ENCODE measurements at regions not wholly inside any gene's neighbourhood (a gene's known extent, or its start where the extent isn't known, plus 50 kb on each side); places are given as distances from the start of the nearest gene placed in this dataset.

- no peak overlapping the region for H3K4me3 ChIP-seq
- ATAC-seq (peak in 1 of 8 donors; percentile 59), DNase-seq (no peak)
- WGBS, 2 donors: 45 to 57% methylated on average over 9 of the region's 9 CpGs
- no peak for TF ChIP-seq CTCF (IDR thresholded peaks at IDR 0.05)
- peaks cover 0 to 35% (median 17%) of the 10 kb centered on the region in 9 donors for H3K4me1 ChIP-seq
- H3K9me3 ChIP-seq: peaks cover 0 to 14% (median 0%) of the 10 kb centered on the region in 11 donors
- H3K27me3 ChIP-seq: no peaks in the 10 kb centered on the region
- H3K27ac ChIP-seq: no peak overlapping the region
- H3K36me3 ChIP-seq: no peaks in the 10 kb centered on the region
- intact Hi-C loops (cut with DNase I): no loop called here
Observed at GRCh38 chr5:56490971-56491468, 257.9 kb upstream of the ANKRD55 start.

GRCh38 chr5:56489272-56489671 is 256.1 kb upstream of the ANKRD55 start:
- intact Hi-C loops (cut with DNase I): loop anchor here in 4 of 10 donors (10.0 kb wide), 4 partner anchors 96 to 346 kb away; partner anchors contain the start of gene MAP3K1 (in 1 of the 4)
- 88 to 95% methylated on average over 4 of the region's 4 CpGs for WGBS, 2 donors

GRCh38 chr5:56487528-56488115 is 254.5 kb upstream of the ANKRD55 start:
- no peak for TF ChIP-seq CTCF (IDR thresholded peaks at IDR 0.05)
- intact Hi-C loops (cut with DNase I): loop anchor here in 4 of 10 donors (10.0 kb wide), 4 partner anchors 97 to 347 kb away; partner anchors contain the start of gene MAP3K1 (in 1 of the 4)
- WGBS, 2 donors: 90 to 96% methylated on average over 25 of the region's 25 CpGs

More at GRCh38 chr5:56489272-56489671, 256.1 kb upstream of the ANKRD55 start:
- no peak overlapping the region for H3K4me3 ChIP-seq
- no peak overlapping the region for H3K27ac ChIP-seq
- no peaks in the 10 kb centered on the region for H3K36me3 ChIP-seq
- ATAC-seq: no peak
- H3K9me3 ChIP-seq: peaks cover 0 to 14% (median 0%) of the 10 kb centered on the region in 11 donors
- no peak for TF ChIP-seq CTCF (IDR thresholded peaks at IDR 0.05)
- H3K27me3 ChIP-seq: no peaks in the 10 kb centered on the region
- DNase-seq: no peak
- H3K4me1 ChIP-seq: peaks cover 0 to 36% (median 12%) of the 10 kb centered on the region in 9 donors

GRCh38 chr5:56482363-56482762 is 249.2 kb upstream of the ANKRD55 start:
- no peak for TF ChIP-seq CTCF (IDR thresholded peaks at IDR 0.05)
- ATAC-seq: no peak
- no peak for DNase-seq
- intact Hi-C loops (cut with DNase I): loop anchor here in 5 of 10 donors (5.0 to 10.0 kb wide), 6 partner anchors 102 to 352 kb away; partner anchors contain the start of gene MAP3K1 (in 4 of the 5)
- no peak overlapping the region for H3K4me3 ChIP-seq
- H3K27me3 ChIP-seq: no peaks in the 10 kb centered on the region
- WGBS, 2 donors: 94% methylated on average over 3 of the region's 3 CpGs
- peak overlapping the region in 9 of 10 donors; percentile 86 to 99 (median 96) for H3K27ac ChIP-seq
- H3K36me3 ChIP-seq: no peaks in the 10 kb centered on the region
- H3K4me1 ChIP-seq: peaks cover 0 to 51% (median 16%) of the 10 kb centered on the region in 9 donors
- peaks cover 0 to 5% (median 0%) of the 10 kb centered on the region in 11 donors for H3K9me3 ChIP-seq

More at GRCh38 chr5:56487528-56488115, 254.5 kb upstream of the ANKRD55 start:
- DNase-seq: no peak
- Histone ChIP-seq H3K27me3 (no peaks in the 10 kb centered on the region), H3K36me3 (no peaks in the 10 kb centered on the region), H3K27ac (no peak overlapping the region), H3K4me1 (peaks cover 0 to 20% (median 0%) of the 10 kb centered on the region in 9 donors), H3K4me3 (no peak overlapping the region), H3K9me3 (peaks cover 0 to 14% (median 0%) of the 10 kb centered on the region in 11 donors)
- ATAC-seq: no peak

Data from heart right ventricle (tissue), 16 donors.